Rectal smooth muscle tissue (tissue), 1 donor: ENCODE measurements at regions not wholly inside any gene's neighbourhood (a gene's known extent, or its start where the extent isn't known, plus 50 kb on each side); places are given as distances from the start of the nearest gene placed in this dataset.

Source experiments
- H3K27ac ChIP-seq: one replicate; pipeline ENCODE4 v1.7.0; 2013; ENCODE audit warnings: low read depth, low read length, inconsistent platforms
- H3K27me3 ChIP-seq: one replicate; pipeline ENCODE4 v1.7.0; 2013; ENCODE audit warnings: low read length; ENCODE audit not compliant: control insufficient read depth, insufficient read depth
- H3K36me3 ChIP-seq: one replicate; pipeline ENCODE4 v1.7.0; 2013; ENCODE audit warnings: low read length; ENCODE audit not compliant: control insufficient read depth, insufficient read depth
- H3K4me1 ChIP-seq: one replicate; pipeline ENCODE4 v1.7.0; 2013; ENCODE audit warnings: low read length; ENCODE audit not compliant: control insufficient read depth, insufficient read depth
- H3K4me3 ChIP-seq: one replicate; pipeline ENCODE4 v1.7.0; 2013; ENCODE audit warnings: low read length
- H3K9ac ChIP-seq: one replicate; pipeline ENCODE4 v1.7.0; 2013; ENCODE audit warnings: low read length

DNA sequence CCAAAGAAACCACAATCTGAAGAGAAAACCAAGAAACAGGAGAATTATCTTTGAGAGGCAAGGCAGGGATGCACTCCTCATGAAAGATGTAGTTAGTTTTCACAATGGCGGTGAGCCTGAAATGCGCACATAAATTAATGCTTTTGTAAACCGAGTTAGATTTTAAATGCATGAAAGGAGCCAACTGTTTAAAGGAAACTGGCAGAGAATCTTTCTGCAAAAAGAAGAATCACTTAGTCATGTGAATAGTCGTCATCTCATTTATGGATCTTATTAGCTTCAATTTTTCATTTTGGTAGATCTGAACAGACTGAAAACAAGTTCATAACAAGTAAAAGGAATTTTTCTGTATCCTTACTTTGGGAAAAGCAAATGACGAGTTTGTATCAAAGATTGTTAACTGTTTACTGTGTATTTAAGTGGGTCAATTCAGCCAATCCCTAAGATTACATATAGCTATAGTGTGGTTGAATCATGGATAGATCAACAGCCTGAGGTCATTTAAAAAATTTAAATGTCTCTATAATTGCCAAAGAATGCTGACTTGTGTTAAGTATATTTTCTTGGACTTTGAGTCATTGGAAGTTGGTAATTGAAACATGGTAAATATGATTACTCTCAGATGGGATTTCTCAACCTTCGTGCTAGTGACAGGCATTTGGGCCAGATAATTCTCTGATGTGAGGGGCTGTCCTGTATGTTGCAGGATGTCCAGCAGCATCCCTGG is 226.6 kb upstream of the KAZN start:
- H3K27ac ChIP-seq = no peak overlapping the region
- H3K9ac ChIP-seq = no peak overlapping the region

DNA sequence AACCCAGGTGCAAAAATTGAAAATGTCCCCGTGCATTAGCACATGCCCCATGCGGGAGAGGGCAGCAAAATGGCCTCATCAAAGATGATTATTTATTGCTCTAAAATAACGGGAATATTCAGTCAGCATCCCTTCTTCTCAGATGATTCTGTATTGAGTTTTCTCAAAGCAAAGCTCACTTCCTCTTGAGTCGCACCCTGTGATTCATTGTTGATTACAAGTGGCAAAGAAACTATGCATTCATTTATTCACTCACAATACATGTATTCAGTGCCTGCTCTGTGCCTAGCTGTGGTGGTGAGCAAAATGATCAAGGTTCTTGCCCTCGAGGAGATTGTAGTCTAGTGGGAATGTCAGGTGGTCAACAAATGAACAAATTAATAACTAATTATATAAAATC is 226.0 kb upstream of the KAZN start:
- peaks cover 2% of the 10 kb centered on the region for H3K27me3 ChIP-seq
- H3K9ac ChIP-seq = no peak overlapping the region
- H3K27ac ChIP-seq = no peak overlapping the region
- H3K4me3 ChIP-seq = no peak overlapping the region
- H3K36me3 ChIP-seq = no peaks in the 10 kb centered on the region
- no peaks in the 10 kb centered on the region for H3K4me1 ChIP-seq

More for the DNA sequence above, 226.6 kb upstream of the KAZN start:
- peaks cover 2% of the 10 kb centered on the region for H3K27me3 ChIP-seq
- H3K36me3 ChIP-seq = no peaks in the 10 kb centered on the region
- H3K4me1 ChIP-seq = no peaks in the 10 kb centered on the region
- no peak overlapping the region for H3K4me3 ChIP-seq

DNA sequence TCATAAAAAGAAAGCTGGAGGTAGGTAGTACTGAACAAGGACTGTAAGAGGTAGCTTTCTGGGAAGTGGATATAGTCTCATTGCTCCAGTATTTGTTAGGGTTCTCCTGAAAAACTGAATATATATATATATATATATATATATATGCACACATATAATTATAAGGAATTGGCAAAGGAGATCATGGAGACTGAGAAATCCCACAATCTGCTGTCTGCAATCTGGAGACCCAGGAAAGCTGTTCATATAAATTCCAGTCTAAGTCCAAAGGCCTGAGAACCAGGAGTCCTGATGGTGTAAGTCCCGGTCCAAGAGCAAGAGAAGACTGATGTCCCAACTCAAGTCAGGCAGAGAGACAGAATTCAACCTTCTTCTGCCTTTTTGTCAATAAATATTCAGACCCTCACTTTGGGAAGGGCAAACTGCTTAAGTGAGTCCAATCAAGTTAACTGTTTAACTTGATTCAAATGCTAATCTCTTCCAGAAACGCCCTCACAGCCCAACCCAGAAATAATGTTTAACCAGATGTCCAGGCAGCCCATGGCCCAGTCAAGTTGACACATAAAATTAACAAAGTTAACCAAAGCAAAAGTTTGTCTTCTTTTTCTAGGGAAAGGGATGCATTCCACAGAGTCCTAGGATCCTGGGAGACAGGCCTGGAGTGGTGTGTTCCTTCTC is 225.3 kb upstream of the KAZN start:
- Histone ChIP-seq H3K36me3 (no peaks in the 10 kb centered on the region), H3K27me3 (peaks cover 2% of the 10 kb centered on the region), H3K4me1 (no peaks in the 10 kb centered on the region), H3K4me3 (no peak overlapping the region), H3K9ac (no peak overlapping the region), H3K27ac (no peak overlapping the region)

DNA sequence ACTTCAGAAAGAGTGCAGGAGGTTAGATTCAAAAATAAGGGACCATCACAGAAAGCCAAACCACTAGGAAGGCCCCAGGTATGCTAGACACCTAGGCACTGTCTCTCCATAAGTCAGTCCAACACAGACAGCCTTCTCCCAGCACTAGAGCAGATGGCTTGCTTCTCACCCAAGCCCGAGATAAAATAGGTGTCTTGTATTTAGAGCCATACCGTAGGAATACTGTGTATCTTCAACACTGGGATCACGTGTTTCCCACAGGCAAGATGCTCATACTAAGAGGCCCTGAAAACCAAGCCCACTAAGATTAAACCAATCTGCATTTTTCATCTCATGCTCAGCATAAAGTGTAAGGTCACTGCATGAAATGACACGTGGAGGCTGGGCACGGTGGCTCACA is 223.3 kb upstream of the KAZN start:
- Histone ChIP-seq H3K9ac (no peak overlapping the region), H3K36me3 (no peaks in the 10 kb centered on the region), H3K4me1 (no peaks in the 10 kb centered on the region), H3K27me3 (peaks cover 2% of the 10 kb centered on the region), H3K4me3 (no peak overlapping the region), H3K27ac (no peak overlapping the region)

DNA sequence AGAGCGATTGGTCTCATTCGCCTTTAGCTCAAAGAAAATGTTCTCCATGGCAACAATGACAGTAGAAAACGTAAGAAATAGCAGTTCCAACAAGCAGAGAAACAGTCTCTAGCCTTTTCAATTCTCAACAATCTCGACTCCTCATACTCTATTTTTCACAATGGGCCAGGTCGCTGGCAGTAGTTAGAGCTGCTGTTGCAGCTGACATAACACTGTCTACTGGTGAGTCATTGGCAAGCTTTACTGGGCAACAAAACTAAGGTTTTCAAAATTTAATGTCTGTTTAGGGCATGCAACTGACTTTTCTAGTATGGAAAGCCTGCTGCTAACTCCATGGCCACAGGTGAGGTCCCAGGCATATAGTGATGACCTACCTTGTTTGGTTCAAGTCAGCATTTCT is 221.1 kb upstream of the KAZN start:
- H3K9ac ChIP-seq = no peak overlapping the region
- H3K27me3 ChIP-seq = no peaks in the 10 kb centered on the region
- H3K4me3 ChIP-seq = no peak overlapping the region
- H3K4me1 ChIP-seq = no peaks in the 10 kb centered on the region
- no peak overlapping the region for H3K27ac ChIP-seq
- no peaks in the 10 kb centered on the region for H3K36me3 ChIP-seq

DNA sequence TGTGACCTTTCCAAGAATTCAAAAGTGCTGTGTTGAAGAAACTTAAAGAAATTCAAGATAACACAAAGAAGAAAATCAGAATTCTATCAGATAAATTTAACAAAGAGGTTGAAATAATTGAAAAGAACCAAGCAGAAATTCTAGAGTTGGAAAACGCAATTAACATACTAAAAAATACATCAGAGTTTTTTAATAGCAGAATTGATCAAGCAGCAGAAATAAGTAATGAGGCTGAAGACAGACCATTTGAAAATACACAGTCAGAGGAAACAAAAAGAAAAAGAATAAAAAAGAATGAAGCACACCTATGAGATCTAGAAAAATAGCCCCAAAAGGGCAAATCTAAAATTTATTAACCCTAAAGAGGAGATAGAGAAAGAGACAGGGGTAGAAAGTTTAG is 218.1 kb upstream of the KAZN start:
- H3K36me3 ChIP-seq = no peaks in the 10 kb centered on the region
- no peak overlapping the region for H3K4me3 ChIP-seq
- no peak overlapping the region for H3K27ac ChIP-seq
- no peak overlapping the region for H3K9ac ChIP-seq
- no peaks in the 10 kb centered on the region for H3K4me1 ChIP-seq
- H3K27me3 ChIP-seq = no peaks in the 10 kb centered on the region

DNA sequence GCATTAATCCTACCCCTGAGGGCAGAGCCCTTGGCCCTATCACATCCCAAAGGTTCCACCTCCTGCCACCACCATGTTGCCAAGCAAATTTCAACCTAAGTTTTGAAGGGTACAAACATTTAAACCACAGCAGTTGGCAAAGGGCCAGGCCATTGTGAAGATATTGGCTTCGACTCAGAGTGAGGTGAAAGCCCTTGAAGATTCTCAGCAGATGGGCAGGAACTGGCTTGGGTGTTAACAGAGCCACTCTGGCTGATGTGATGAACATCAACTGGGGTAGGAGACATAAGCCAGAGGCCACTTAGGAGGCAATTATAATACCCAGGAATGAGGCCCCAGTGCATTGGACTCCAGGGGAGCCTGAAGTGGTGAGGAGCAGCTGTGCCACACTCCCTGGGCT is 207.7 kb upstream of the KAZN start:
- Histone ChIP-seq H3K27ac (no peak overlapping the region), H3K36me3 (no peaks in the 10 kb centered on the region), H3K27me3 (no peaks in the 10 kb centered on the region), H3K9ac (no peak overlapping the region), H3K4me1 (no peaks in the 10 kb centered on the region), H3K4me3 (no peak overlapping the region)

DNA sequence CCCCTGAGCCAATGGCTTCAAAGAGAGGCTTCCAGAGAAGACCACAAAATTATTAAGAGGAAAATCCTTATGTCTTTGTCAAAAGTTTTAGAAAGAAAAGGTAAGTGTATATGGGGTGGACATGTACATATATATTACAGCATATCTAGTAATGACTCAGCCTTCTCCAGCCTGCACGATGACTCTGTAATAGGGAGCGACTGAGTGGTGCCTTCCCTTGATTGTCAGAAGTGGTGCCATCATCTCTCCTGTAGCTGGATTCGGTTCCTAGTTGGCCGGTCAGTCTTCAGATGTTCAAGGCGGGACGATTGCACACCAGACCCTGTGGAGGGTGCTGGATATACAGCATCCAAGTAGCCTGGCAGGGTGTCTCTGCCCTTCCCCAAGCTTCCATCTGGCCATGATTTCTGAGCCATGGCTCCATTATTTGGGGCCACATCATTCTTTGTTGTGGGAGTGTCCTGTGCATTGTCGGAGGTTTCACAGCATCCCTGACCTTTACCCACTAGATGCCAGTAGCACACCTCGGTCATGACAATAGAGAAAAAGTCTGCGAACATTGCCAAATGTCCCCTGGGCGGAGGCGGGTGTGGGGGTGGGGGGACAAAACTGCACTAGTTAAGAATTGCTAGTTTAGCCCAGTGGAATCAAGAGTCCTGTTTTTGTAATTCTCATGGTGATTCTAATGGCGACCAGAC is 206.2 kb upstream of the KAZN start:
- Histone ChIP-seq H3K27me3 (no peaks in the 10 kb centered on the region), H3K27ac (no peak overlapping the region), H3K9ac (no peak overlapping the region), H3K4me3 (no peak overlapping the region), H3K4me1 (no peaks in the 10 kb centered on the region), H3K36me3 (no peaks in the 10 kb centered on the region)

DNA sequence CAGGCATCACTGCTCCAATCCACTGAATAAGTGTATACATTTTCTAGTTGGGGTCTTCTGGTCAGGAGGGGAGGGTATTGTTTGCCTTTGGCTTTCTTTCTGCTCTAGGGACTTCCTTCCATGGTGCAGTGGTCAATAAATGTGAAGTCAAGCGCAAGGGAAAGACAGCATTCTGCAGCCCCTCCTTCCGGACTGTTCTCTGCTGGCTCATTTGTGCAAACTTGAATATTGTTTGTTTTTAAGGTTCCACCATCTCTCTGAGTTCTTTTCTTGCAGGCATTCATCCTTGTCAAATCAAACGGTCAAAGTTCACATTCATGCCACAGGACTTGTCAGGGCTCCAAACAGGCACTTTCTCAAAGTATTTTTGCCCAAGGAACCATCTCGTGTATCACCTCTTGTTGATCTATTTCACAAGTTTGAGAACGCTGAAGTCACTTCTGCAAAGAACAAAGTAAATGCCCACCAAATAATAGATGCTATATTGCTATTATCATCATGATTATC is 205.6 kb upstream of the KAZN start:
- H3K4me1 ChIP-seq = no peaks in the 10 kb centered on the region

DNA sequence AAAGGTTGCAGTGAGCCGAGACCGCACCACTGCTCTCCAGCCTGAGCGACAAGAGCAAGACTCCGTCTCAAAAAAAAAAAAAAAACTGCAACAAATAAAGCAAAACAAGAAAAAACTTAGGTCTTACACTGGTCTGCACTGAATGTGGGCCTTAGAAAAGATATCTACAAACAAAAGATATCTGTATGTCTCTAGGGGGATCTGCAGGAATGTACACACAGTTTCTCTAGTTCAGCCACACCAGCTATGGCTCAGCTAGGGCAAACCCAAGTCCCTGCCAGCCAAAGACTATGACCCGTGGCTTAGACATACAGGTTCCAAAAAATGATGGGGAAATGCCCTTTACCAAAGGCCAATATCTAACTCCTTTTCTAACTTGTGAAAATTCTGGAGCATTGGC is 202.4 kb upstream of the KAZN start:
- Histone ChIP-seq H3K4me3 (no peak overlapping the region), H3K27ac (no peak overlapping the region), H3K36me3 (no peaks in the 10 kb centered on the region), H3K4me1 (no peaks in the 10 kb centered on the region), H3K27me3 (no peaks in the 10 kb centered on the region), H3K9ac (no peak overlapping the region)

More for the DNA sequence above, 205.6 kb upstream of the KAZN start:
- H3K27ac ChIP-seq = no peak overlapping the region
- H3K4me3 ChIP-seq = no peak overlapping the region
- H3K9ac ChIP-seq = no peak overlapping the region
- H3K36me3 ChIP-seq = no peaks in the 10 kb centered on the region
- H3K27me3 ChIP-seq = no peaks in the 10 kb centered on the region

DNA sequence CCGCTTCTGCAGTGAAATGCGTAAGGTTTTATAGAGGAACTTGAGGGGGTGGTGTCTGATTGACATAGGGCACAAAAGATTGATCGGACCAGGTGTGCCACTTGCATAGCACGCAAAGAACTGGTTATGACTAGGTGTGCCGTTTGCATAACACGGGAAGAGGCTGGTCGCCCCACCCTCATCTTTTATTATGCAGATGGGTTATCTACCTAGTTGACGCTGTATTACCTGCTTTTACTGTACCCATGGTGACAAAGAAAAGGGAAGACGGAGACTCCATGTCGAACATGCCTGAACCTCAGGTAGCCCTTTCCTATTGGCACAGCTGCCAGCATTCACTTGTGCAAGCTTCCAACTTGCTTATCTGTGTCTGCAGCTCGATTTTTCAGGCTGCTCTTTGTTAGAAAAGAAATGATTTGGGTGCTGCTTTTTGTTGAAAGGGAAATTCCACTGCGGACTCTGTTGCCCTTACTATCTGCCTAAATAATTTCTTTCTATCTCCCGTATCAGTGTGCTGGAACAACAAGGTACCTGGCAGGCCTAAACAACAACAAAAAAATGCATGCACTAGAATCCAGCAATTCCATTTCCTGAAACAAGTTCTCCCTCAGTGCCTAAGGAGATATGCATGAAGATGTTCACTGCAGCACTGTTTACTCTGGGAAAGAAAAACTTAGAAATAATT is 194.4 kb upstream of the KAZN start:
- no peaks in the 10 kb centered on the region for H3K4me1 ChIP-seq
- H3K9ac ChIP-seq = no peak overlapping the region
- H3K36me3 ChIP-seq = no peaks in the 10 kb centered on the region
- no peak overlapping the region for H3K4me3 ChIP-seq
- no peaks in the 10 kb centered on the region for H3K27me3 ChIP-seq
- H3K27ac ChIP-seq = no peak overlapping the region

DNA sequence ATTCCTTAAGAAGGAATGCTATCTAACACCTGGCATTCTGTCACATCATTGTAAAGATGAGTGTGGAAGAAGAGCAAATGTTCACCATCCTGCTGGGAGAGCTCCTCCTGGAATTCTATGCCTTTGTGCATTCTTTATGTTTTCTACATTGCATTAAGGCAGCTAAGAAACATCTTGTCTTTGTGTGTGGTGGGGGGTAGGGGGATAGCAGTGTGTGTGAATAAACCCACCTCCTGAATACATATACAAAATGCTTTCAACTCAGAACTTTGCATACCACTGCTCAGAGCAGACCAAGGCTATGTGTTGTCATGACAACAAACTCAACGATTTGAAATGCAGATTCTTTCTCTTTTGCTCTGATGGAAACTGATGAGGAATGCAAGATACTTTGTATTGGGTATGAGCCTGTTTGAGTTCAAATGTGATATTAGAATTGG is 193.6 kb upstream of the KAZN start:
- no peaks in the 10 kb centered on the region for H3K27me3 ChIP-seq
- H3K27ac ChIP-seq = no peak overlapping the region
- no peak overlapping the region for H3K9ac ChIP-seq
- no peaks in the 10 kb centered on the region for H3K4me1 ChIP-seq
- no peak overlapping the region for H3K4me3 ChIP-seq
- no peaks in the 10 kb centered on the region for H3K36me3 ChIP-seq
